HG03457 (cell line): ENCODE measurements at regions not wholly inside any gene's neighbourhood (a gene's known extent, or its start where the extent isn't known, plus 50 kb on each side); places are given as distances from the start of the nearest gene placed in this dataset.
"Not testable (repeated sequence)": the region's sequence is repeated elsewhere in the genome, so short reads cannot be mapped to it uniquely, and the experiment has no call there.

Experiments
- ATAC-seq: cut with Tn5 transposase; IDR thresholded peaks from one replicate; pipeline ENCODE4 v1.9.1; 2021; ENCODE audit warnings: moderate number of reproducible peaks; ENCODE audit not compliant: unreplicated experiment

- ATAC-seq: not testable (repeated sequence)
Measured at GRCh38 chr14:106349678-106350457, 823.5 kb downstream of the TMEM121 start.

GRCh38 chr14:106355007-106355791 is 828.8 kb downstream of the TMEM121 start:
- ATAC-seq: not testable (repeated sequence)

- ATAC-seq: not testable (repeated sequence)
Measured at GRCh38 chr14:106355881-106356642, 829.7 kb downstream of the TMEM121 start.

- ATAC-seq: not testable (repeated sequence)
Measured at GRCh38 chr14:106356643-106356930, 830.2 kb downstream of the TMEM121 start.

GRCh38 chr14:106359157-106359887 is 832.9 kb downstream of the TMEM121 start:
- ATAC-seq: not testable (repeated sequence)

- ATAC-seq: not testable (repeated sequence)
Measured at GRCh38 chr14:106365371-106365770, 839.0 kb downstream of the TMEM121 start.

- not testable (repeated sequence) for ATAC-seq
Measured at GRCh38 chr14:106365894-106366293, 839.5 kb downstream of the TMEM121 start.

GRCh38 chr14:106366971-106367370 is 840.6 kb downstream of the TMEM121 start:
- not testable (repeated sequence) for ATAC-seq

GRCh38 chr14:106369456-106369855 is 843.1 kb downstream of the TMEM121 start:
- not testable (repeated sequence) for ATAC-seq

GRCh38 chr14:106372870-106373652 is 846.7 kb downstream of the TMEM121 start:
- no peak for ATAC-seq

GRCh38 chr14:106373653-106374110 is 847.3 kb downstream of the TMEM121 start:
- ATAC-seq: not testable (repeated sequence)

- no peak for ATAC-seq
Measured at GRCh38 chr14:106377432-106377831, 851.0 kb downstream of the TMEM121 start.

- no peak for ATAC-seq
Measured at GRCh38 chr14:106378191-106378590, 851.8 kb downstream of the TMEM121 start.

GRCh38 chr14:106380740-106381139 is 854.4 kb downstream of the TMEM121 start:
- ATAC-seq: no peak

GRCh38 chr14:106389186-106389585 is 862.8 kb downstream of the TMEM121 start:
- ATAC-seq: not testable (repeated sequence)

GRCh38 chr14:106390401-106390800 is 864.0 kb downstream of the TMEM121 start:
- no peak for ATAC-seq

- no peak for ATAC-seq
Measured at GRCh38 chr14:106390947-106391346, 864.6 kb downstream of the TMEM121 start.

GRCh38 chr14:106393742-106394141 is 867.4 kb downstream of the TMEM121 start:
- ATAC-seq: no peak

- no peak for ATAC-seq
Measured at GRCh38 chr14:106395456-106396050, 869.2 kb downstream of the TMEM121 start.
